ENCODE measurements at regions not wholly inside any gene's neighbourhood (a gene's known extent, or its start where the extent isn't known, plus 50 kb on each side); places are given as distances from the start of the nearest gene placed in this dataset.

- TF ChIP-seq TCF12 (IDR thresholded peaks at IDR 0.05; ENCODE audit: low read depth) (no peak), CEBPB (IDR thresholded peaks at IDR 0.05) (no peak), CREB1 (IDR thresholded peaks at IDR 0.05; ENCODE audit: low read depth) (no peak), USF1 (IDR thresholded peaks at IDR 0.05) (no peak), REST (IDR thresholded peaks at IDR 0.05; ENCODE audit: low read depth) (no peak), ZBTB7A (IDR thresholded peaks at IDR 0.05; ENCODE audit: low read depth) (no peak), EGR1 (IDR thresholded peaks at IDR 0.05) (no peak), TEAD4 (IDR thresholded peaks at IDR 0.05) (no peak), TAF1 (IDR thresholded peaks at IDR 0.05; ENCODE audit: low read depth) (no peak), MAX (IDR thresholded peaks at IDR 0.05) (no peak), RAD21 (IDR thresholded peaks at IDR 0.05; ENCODE audit: low read depth) (no peak), EP300 (IDR thresholded peaks at IDR 0.05; ENCODE audit: borderline replicate concordance) (no peak)
Measured at GRCh38 chr7:3117081-3117480, 73.4 kb upstream of the CARD11 start.

GRCh38 chr7:3117488-3118231 lies 74.0 kb upstream of the CARD11 start:
- TF ChIP-seq MAX (IDR thresholded peaks at IDR 0.05), result no peak
- TF ChIP-seq USF1 (IDR thresholded peaks at IDR 0.05), result no peak
- no peak for TF ChIP-seq YY1 (IDR thresholded peaks at IDR 0.05; ENCODE audit: low read depth)
- TF ChIP-seq EP300 (IDR thresholded peaks at IDR 0.05; ENCODE audit: borderline replicate concordance), result no peak
- TF ChIP-seq TEAD4 (IDR thresholded peaks at IDR 0.05), result no peak
- no peak for TF ChIP-seq CEBPB (IDR thresholded peaks at IDR 0.05)
- no peak for TF ChIP-seq ZBTB7A (IDR thresholded peaks at IDR 0.05; ENCODE audit: low read depth)
- TF ChIP-seq TCF12 (IDR thresholded peaks at IDR 0.05; ENCODE audit: low read depth), result no peak
- TF ChIP-seq RAD21 (IDR thresholded peaks at IDR 0.05; ENCODE audit: low read depth), result no peak
- no peak for TF ChIP-seq TAF1 (IDR thresholded peaks at IDR 0.05; ENCODE audit: low read depth)
- no peak for TF ChIP-seq REST (IDR thresholded peaks at IDR 0.05; ENCODE audit: low read depth)
- TF ChIP-seq NFIC (IDR thresholded peaks at IDR 0.05), result no peak
- TF ChIP-seq FOXM1 (IDR thresholded peaks at IDR 0.05; ENCODE audit: borderline replicate concordance, low read depth), result no peak

- TF ChIP-seq NFIC (IDR thresholded peaks at IDR 0.05), result no peak
- no peak for TF ChIP-seq TEAD4 (IDR thresholded peaks at IDR 0.05)
- no peak for TF ChIP-seq REST (IDR thresholded peaks at IDR 0.05; ENCODE audit: low read depth)
- TF ChIP-seq YY1 (IDR thresholded peaks at IDR 0.05; ENCODE audit: low read depth), result no peak
- TF ChIP-seq USF1 (IDR thresholded peaks at IDR 0.05), result no peak
- no peak for TF ChIP-seq TAF1 (IDR thresholded peaks at IDR 0.05; ENCODE audit: low read depth)
- no peak for TF ChIP-seq MAX (IDR thresholded peaks at IDR 0.05)
- no peak for TF ChIP-seq FOXM1 (IDR thresholded peaks at IDR 0.05; ENCODE audit: borderline replicate concordance, low read depth)
- TF ChIP-seq RAD21 (IDR thresholded peaks at IDR 0.05; ENCODE audit: low read depth), result no peak
- TF ChIP-seq TCF12 (IDR thresholded peaks at IDR 0.05; ENCODE audit: low read depth), result no peak
- no peak for TF ChIP-seq ZBTB7A (IDR thresholded peaks at IDR 0.05; ENCODE audit: low read depth)
- no peak for TF ChIP-seq CEBPB (IDR thresholded peaks at IDR 0.05)
- no peak for TF ChIP-seq EP300 (IDR thresholded peaks at IDR 0.05; ENCODE audit: borderline replicate concordance)
Measured at GRCh38 chr7:3119963-3120362, 76.3 kb upstream of the CARD11 start.
